NB4 (cell line): ENCODE measurements at regions not wholly inside any gene's neighbourhood (a gene's known extent, or its start where the extent isn't known, plus 50 kb on each side); places are given as distances from the start of the nearest gene placed in this dataset.

Source experiments
- DNase-seq: peaks from one replicate; pipeline ENCODE4 v3.0.0; 2010; ENCODE audit warnings: low read depth
- H3K4me3 ChIP-seq: one replicate; pipeline ENCODE4 v1.5.1; 2011; ENCODE audit warnings: mild to moderate bottlenecking, low read depth, low read length, moderate library complexity
- CTCF ChIP-seq: IDR thresholded peaks from one replicate; pipeline ENCODE4 v1.5.1; 2012; ENCODE audit warnings: low read depth, low read length
- MAX ChIP-seq: IDR thresholded peaks from 2 replicates; pipeline ENCODE4 v1.6.1; 2011; ENCODE audit warnings: low read depth, low read length
- MYC ChIP-seq: IDR thresholded peaks from 2 replicates; pipeline ENCODE4 v1.6.1; 2011; ENCODE audit warnings: low read depth, low read length
- POLR2A ChIP-seq: IDR thresholded peaks from 2 replicates; pipeline ENCODE4 v1.6.1; 2011; ENCODE audit warnings: mild to moderate bottlenecking; ENCODE audit not compliant: insufficient read length; ENCODE audit errors: extremely low read depth

- no peak overlapping the region for H3K4me3 ChIP-seq
- TF ChIP-seq POLR2A (no peak), MYC (no peak), MAX (no peak), CTCF (no peak)
- no peak for DNase-seq
Observed at GRCh38 chr1:212226467-212226866, 58.7 kb upstream of the PPP2R5A start.

- H3K4me3 ChIP-seq = no peak overlapping the region
- TF ChIP-seq CTCF (no peak), POLR2A (no peak), MYC (no peak), MAX (no peak)
- DNase-seq = no peak
Observed at GRCh38 chr1:212228076-212228475, 57.1 kb upstream of the PPP2R5A start.

- TF ChIP-seq MYC (no peak), POLR2A (no peak), MAX (no peak), CTCF (no peak)
- DNase-seq = no peak
- no peak overlapping the region for H3K4me3 ChIP-seq
Observed at GRCh38 chr1:212228591-212229119, 56.6 kb upstream of the PPP2R5A start.

- TF ChIP-seq MAX (no peak), CTCF (no peak), MYC (no peak), POLR2A (no peak)
- no peak overlapping the region for H3K4me3 ChIP-seq
- no peak for DNase-seq
Observed at GRCh38 chr1:212229654-212230053, 55.6 kb upstream of the PPP2R5A start.

GRCh38 chr1:212230329-212230728 is 54.9 kb upstream of the PPP2R5A start:
- TF ChIP-seq MAX (no peak), POLR2A (no peak), CTCF (no peak), MYC (no peak)
- DNase-seq = no peak
- H3K4me3 ChIP-seq = no peak overlapping the region

- TF ChIP-seq MAX (no peak), MYC (no peak), POLR2A (no peak)
- DNase-seq = no peak
- H3K4me3 ChIP-seq = no peak overlapping the region
Observed at GRCh38 chr1:212231372-212231771, 53.8 kb upstream of the PPP2R5A start.
